ENCODE measurements at regions not wholly inside any gene's neighbourhood (a gene's known extent, or its start where the extent isn't known, plus 50 kb on each side); places are given as distances from the start of the nearest gene placed in this dataset.

DNA sequence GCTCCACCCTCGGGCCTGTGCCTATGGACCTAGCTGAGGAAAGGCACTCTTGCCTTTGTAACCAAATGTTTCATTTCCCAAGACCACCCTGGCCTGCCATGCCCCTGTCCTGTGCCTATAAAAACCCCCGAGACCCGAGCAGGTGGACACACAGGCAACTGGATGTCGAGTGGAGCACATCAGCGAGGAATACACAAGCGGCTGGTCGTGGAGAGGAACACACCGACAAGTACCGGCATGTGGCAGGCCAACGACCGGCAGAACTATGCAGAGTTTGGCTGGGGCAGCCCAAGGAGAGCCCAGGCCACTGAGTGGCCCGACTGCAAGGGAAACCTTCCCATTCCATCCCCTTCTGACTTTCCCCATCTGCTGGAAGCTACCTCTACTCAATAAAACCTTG, 1963.8 kb upstream of the CELF4 start:
- no peak for TF ChIP-seq FOXP2 (optimal IDR thresholded peaks at IDR 0.05; ENCODE audit: borderline replicate concordance, extremely low read depth, extremely low read length, insufficient read depth)
- no peak for TF ChIP-seq SIN3A (IDR thresholded peaks at IDR 0.05; ENCODE audit: borderline replicate concordance, insufficient read depth, low read length)
- TF ChIP-seq TAF1 (IDR thresholded peaks at IDR 0.05; ENCODE audit: borderline replicate concordance, insufficient read depth, low read length) = no peak
- TF ChIP-seq, protein P1, sequence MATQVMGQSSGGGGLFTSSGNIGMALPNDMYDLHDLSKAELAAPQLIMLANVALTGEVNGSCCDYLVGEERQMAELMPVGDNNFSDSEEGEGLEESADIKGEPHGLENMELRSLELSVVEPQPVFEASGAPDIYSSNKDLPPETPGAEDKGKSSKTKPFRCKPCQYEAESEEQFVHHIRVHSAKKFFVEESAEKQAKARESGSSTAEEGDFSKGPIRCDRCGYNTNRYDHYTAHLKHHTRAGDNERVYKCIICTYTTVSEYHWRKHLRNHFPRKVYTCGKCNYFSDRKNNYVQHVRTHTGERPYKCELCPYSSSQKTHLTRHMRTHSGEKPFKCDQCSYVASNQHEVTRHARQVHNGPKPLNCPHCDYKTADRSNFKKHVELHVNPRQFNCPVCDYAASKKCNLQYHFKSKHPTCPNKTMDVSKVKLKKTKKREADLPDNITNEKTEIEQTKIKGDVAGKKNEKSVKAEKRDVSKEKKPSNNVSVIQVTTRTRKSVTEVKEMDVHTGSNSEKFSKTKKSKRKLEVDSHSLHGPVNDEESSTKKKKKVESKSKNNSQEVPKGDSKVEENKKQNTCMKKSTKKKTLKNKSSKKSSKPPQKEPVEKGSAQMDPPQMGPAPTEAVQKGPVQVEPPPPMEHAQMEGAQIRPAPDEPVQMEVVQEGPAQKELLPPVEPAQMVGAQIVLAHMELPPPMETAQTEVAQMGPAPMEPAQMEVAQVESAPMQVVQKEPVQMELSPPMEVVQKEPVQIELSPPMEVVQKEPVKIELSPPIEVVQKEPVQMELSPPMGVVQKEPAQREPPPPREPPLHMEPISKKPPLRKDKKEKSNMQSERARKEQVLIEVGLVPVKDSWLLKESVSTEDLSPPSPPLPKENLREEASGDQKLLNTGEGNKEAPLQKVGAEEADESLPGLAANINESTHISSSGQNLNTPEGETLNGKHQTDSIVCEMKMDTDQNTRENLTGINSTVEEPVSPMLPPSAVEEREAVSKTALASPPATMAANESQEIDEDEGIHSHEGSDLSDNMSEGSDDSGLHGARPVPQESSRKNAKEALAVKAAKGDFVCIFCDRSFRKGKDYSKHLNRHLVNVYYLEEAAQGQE (IDR thresholded peaks at IDR 0.05; ENCODE audit: insufficient read depth in 1 of 2, low read depth in 2 of 2, low read length in 2 of 2) = no peak
- no peak for TF ChIP-seq POLR2AphosphoS5 (IDR thresholded peaks at IDR 0.05; ENCODE audit: low read depth, low read length)

- no peak for TF ChIP-seq POLR2AphosphoS5 (IDR thresholded peaks at IDR 0.05; ENCODE audit: low read depth, low read length)
- TF ChIP-seq FOXP2 (optimal IDR thresholded peaks at IDR 0.05; ENCODE audit: borderline replicate concordance, extremely low read depth, extremely low read length, insufficient read depth) = no peak
- TF ChIP-seq TAF1 (IDR thresholded peaks at IDR 0.05; ENCODE audit: borderline replicate concordance, insufficient read depth, low read length) = no peak
- no peak for TF ChIP-seq SIN3A (IDR thresholded peaks at IDR 0.05; ENCODE audit: borderline replicate concordance, insufficient read depth, low read length)
- TF ChIP-seq, protein P1 (IDR thresholded peaks at IDR 0.05; ENCODE audit: insufficient read depth in 1 of 2, low read depth in 2 of 2, low read length in 2 of 2) = no peak
Observed at GRCh38 chr18:39527465-39527864, 1961.9 kb upstream of the CELF4 start.

- TF ChIP-seq SIN3A (IDR thresholded peaks at IDR 0.05; ENCODE audit: borderline replicate concordance, insufficient read depth, low read length) (no peak), POLR2AphosphoS5 (IDR thresholded peaks at IDR 0.05; ENCODE audit: low read depth, low read length) (no peak), TAF1 (IDR thresholded peaks at IDR 0.05; ENCODE audit: borderline replicate concordance, insufficient read depth, low read length) (no peak), FOXP2 (optimal IDR thresholded peaks at IDR 0.05; ENCODE audit: borderline replicate concordance, extremely low read depth, extremely low read length, insufficient read depth) (no peak)
- TF ChIP-seq, protein P1 (IDR thresholded peaks at IDR 0.05; ENCODE audit: insufficient read depth in 1 of 2, low read depth in 2 of 2, low read length in 2 of 2) = no peak
Observed at GRCh38 chr18:39524370-39524769, 1958.8 kb upstream of the CELF4 start.

DNA sequence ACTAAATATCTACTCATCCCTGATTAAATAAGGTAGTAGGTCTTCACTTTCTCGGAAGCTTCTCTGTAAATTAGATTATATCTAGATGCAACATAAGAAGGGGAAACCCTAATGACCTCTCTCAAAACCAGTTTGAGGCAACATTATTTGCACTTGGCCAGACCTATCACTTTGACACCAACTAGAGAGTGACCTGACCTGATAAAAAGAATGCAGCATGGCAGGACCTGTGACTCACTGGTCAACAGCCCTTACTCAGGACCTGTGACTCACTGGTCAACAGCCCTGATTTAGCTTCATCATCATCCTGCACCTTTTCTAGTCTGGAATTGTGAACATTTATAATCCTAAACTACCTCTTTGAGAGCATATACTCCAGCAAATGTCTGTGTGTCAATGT, 1957.7 kb upstream of the CELF4 start:
- TF ChIP-seq, protein P1 (IDR thresholded peaks at IDR 0.05; ENCODE audit: insufficient read depth in 1 of 2, low read depth in 2 of 2, low read length in 2 of 2) = no peak
- TF ChIP-seq FOXP2 (optimal IDR thresholded peaks at IDR 0.05; ENCODE audit: borderline replicate concordance, extremely low read depth, extremely low read length, insufficient read depth) (no peak), POLR2AphosphoS5 (IDR thresholded peaks at IDR 0.05; ENCODE audit: low read depth, low read length) (no peak), SIN3A (IDR thresholded peaks at IDR 0.05; ENCODE audit: borderline replicate concordance, insufficient read depth, low read length) (no peak), TAF1 (IDR thresholded peaks at IDR 0.05; ENCODE audit: borderline replicate concordance, insufficient read depth, low read length) (no peak)

DNA sequence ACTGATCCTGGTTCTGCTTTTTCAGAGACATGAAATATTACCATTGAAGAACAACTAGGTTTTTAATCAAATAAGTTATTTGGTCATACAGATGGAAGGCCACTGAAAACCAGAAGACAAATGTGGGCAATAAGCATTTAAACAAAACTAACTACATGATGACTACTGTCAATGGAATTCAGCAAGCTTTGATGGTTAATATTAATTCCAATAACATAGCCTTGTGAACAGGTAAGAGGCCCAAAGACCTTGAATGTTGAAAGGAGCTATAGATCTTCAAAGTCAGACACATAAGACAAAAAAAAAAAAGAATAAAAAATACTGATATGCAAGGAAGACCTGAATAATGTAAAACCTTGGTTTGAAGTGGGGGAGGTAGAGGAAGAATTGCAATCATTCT, 1955.6 kb upstream of the CELF4 start:
- no peak for TF ChIP-seq POLR2AphosphoS5 (IDR thresholded peaks at IDR 0.05; ENCODE audit: low read depth, low read length)
- TF ChIP-seq TAF1 (IDR thresholded peaks at IDR 0.05; ENCODE audit: borderline replicate concordance, insufficient read depth, low read length) = no peak
- no peak for TF ChIP-seq FOXP2 (optimal IDR thresholded peaks at IDR 0.05; ENCODE audit: borderline replicate concordance, extremely low read depth, extremely low read length, insufficient read depth)

Measured in PFSK-1 (cell line).